Fibroblast of villous mesenchyme (primary cell): ENCODE measurements at regions not wholly inside any gene's neighbourhood (a gene's known extent, or its start where the extent isn't known, plus 50 kb on each side); places are given as distances from the start of the nearest gene placed in this dataset.
"Not testable (repeated sequence)": the region's sequence is repeated elsewhere in the genome, so short reads cannot be mapped to it uniquely, and the experiment has no call there.

ENCODE experiments used
- DNase-seq: peaks from one replicate; pipeline ENCODE4 v3.0.0-alpha.2; 2010; ENCODE audit warnings: low read depth
- H3K4me3 ChIP-seq: 2 replicates; pipeline ENCODE4 v1.5.1; 2011; ENCODE audit warnings: low read depth, mild to moderate bottlenecking, low read length
- TF ChIP-seq, protein P1 (sequence below): IDR thresholded peaks from 2 replicates; pipeline ENCODE4 v1.5.1; 2012; ENCODE audit warnings: low read depth, mild to moderate bottlenecking, low read length; ENCODE audit not compliant: insufficient read depth

- TF ChIP-seq, protein P1, sequence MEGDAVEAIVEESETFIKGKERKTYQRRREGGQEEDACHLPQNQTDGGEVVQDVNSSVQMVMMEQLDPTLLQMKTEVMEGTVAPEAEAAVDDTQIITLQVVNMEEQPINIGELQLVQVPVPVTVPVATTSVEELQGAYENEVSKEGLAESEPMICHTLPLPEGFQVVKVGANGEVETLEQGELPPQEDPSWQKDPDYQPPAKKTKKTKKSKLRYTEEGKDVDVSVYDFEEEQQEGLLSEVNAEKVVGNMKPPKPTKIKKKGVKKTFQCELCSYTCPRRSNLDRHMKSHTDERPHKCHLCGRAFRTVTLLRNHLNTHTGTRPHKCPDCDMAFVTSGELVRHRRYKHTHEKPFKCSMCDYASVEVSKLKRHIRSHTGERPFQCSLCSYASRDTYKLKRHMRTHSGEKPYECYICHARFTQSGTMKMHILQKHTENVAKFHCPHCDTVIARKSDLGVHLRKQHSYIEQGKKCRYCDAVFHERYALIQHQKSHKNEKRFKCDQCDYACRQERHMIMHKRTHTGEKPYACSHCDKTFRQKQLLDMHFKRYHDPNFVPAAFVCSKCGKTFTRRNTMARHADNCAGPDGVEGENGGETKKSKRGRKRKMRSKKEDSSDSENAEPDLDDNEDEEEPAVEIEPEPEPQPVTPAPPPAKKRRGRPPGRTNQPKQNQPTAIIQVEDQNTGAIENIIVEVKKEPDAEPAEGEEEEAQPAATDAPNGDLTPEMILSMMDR, result no peak
- no peak overlapping the region for H3K4me3 ChIP-seq
- no peak for DNase-seq
These were observed 204.8 kb downstream of the TMEM161B start for GRCh38 chr5:88063813-88064212.

GRCh38 chr5:88060194-88060593 lies 208.5 kb downstream of the TMEM161B start:
- H3K4me3 ChIP-seq, result no peak overlapping the region
- TF ChIP-seq, protein P1, result no peak

DNA sequence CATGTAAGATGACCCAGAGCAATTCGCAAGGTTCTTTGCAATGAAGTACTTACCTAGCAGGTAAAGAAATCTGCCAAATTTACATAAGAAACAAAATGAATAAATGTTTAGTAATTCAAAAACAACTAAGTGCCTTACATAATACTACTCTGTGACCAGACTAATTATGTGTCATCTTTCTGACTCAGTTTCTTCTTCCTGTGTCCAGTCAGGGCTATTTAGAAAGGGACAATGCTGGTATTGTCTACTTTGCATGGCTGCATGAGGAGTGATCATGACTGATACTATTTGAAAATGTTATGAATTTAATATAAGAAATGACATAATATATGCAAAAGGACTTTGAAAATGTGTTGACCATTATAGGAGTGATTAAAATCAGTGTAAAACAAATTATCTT lies 210.0 kb downstream of the TMEM161B start:
- TF ChIP-seq, protein P1, result no peak
- H3K4me3 ChIP-seq, result no peak overlapping the region
- no peak for DNase-seq

More at GRCh38 chr5:88060194-88060593, 208.5 kb downstream of the TMEM161B start:
- no peak for DNase-seq

- not testable (repeated sequence) for H3K4me3 ChIP-seq, DNase-seq
These were observed 216.2 kb downstream of the TMEM161B start for GRCh38 chr5:88052468-88052867.

DNA sequence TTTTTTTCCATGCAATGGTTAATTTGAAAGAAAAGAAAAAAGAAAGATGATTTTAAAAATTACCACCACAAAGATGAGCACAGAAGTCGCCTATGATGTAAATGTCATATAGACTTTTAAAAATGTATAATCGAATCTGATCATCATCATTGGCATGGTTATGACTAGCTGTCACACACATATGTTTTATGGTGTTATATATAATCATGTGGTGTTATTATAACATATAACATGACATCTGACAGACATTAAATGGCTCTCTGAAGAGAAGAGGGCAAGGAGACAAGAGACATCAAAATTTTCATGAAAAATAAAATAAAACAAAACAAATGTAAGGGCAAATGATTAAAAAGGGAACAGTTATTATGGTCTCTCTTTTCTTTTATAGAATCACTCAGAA lies 217.5 kb downstream of the TMEM161B start:
- DNase-seq, result no peak
- TF ChIP-seq, protein P1, result no peak
- no peak overlapping the region for H3K4me3 ChIP-seq

GRCh38 chr5:88049737-88050136 lies 218.9 kb downstream of the TMEM161B start:
- no peak for DNase-seq
- H3K4me3 ChIP-seq, result no peak overlapping the region
- TF ChIP-seq, protein P1, result no peak

DNA sequence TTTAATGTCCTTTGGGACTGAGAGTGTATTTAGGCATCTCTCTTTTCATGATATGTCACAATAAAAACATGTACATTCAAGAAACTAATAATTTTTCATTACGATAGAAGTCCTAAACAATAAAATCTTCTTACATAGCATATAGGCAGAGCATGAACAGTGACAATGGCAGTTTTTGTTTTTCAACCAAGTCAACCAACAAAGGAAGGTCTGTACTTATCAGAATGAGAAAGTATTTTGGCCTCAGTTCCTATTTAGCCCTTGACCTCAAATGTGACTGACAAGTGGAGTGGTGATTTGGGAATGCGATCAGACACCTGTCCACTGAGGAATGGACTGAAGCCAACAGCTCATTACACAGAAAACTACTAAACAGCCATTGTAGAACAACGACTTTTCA lies 219.5 kb downstream of the TMEM161B start:
- TF ChIP-seq, protein P1, result no peak
- DNase-seq, result no peak
- no peak overlapping the region for H3K4me3 ChIP-seq

DNA sequence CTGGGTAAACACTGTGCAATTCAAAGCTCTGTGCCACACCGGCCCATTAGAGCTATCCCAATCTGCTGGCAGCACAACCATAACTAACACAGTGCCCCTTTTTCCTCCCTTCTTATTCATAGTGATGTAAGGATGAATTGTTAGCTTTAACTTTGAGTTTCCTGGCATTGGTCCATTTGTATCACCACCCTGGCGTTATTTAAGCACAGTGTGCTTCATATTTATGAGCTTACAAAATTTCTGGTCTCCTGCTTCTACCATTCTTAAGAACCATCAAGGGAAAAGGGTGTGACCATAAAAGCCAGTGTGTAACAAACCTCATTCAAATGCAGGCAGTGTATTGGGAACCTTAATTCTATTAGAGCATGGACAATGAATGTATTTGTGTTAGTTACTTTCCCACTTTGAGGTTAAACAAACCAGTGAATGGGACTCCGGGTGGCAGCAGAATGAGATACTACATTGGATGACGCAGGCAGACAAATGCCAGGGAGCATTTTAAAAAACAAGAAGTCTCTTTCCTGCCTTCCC lies 222.6 kb downstream of the TMEM161B start:
- TF ChIP-seq, protein P1, result no peak
- no peak overlapping the region for H3K4me3 ChIP-seq
- DNase-seq, result no peak
